WTC11 (cell line): ENCODE measurements at regions not wholly inside any gene's neighbourhood (a gene's known extent, or its start where the extent isn't known, plus 50 kb on each side); places are given as distances from the start of the nearest gene placed in this dataset.

Experiments
- CBFB ChIP-seq: sonication (generic); formaldehyde crosslinking; IDR thresholded peaks from 2 replicates; pipeline ENCODE4 v1.8.1; 2022; ENCODE audit warnings: mild to moderate bottlenecking, low read depth, missing genetic modification reagents
- IRF1 ChIP-seq: sonication (generic); formaldehyde crosslinking; IDR thresholded peaks from 2 replicates; pipeline ENCODE4 v1.8.0; 2023; ENCODE audit warnings: missing genetic modification reagents
- JUN ChIP-seq: sonication (generic); formaldehyde crosslinking; IDR thresholded peaks from 2 replicates; pipeline ENCODE4 v1.8.0; 2023; ENCODE audit warnings: mild to moderate bottlenecking, missing genetic modification reagents
- NR3C1 ChIP-seq: sonication (generic); formaldehyde crosslinking; conservative IDR thresholded peaks from 2 replicates; pipeline ENCODE4 v1.8.1; 2023; ENCODE audit warnings: low read depth, mild to moderate bottlenecking, missing genetic modification reagents
- TEAD4 ChIP-seq: sonication (generic); formaldehyde crosslinking; IDR thresholded peaks from 2 replicates; pipeline ENCODE4 v1.8.0; 2022; ENCODE audit warnings: mild to moderate bottlenecking, missing genetic modification reagents
- USF2 ChIP-seq: sonication (generic); formaldehyde crosslinking; IDR thresholded peaks from 2 replicates; pipeline ENCODE4 v1.8.1; 2023; ENCODE audit warnings: mild to moderate bottlenecking, missing genetic modification reagents, moderate library complexity
- ZBTB21 ChIP-seq: sonication (generic); formaldehyde crosslinking; IDR thresholded peaks from 2 replicates; pipeline ENCODE4 v1.8.1; 2023; ENCODE audit warnings: mild to moderate bottlenecking, missing genetic modification reagents, borderline replicate concordance
- ZNF138 ChIP-seq: sonication (generic); formaldehyde crosslinking; conservative IDR thresholded peaks from 2 replicates; pipeline ENCODE4 v1.8.1; 2022; ENCODE audit warnings: mild to moderate bottlenecking, moderate library complexity, missing genetic modification reagents
- ZNF317 ChIP-seq: sonication (generic); formaldehyde crosslinking; IDR thresholded peaks from 2 replicates; pipeline ENCODE4 v1.8.1; 2023; ENCODE audit warnings: low read depth, mild to moderate bottlenecking, moderate library complexity, missing genetic modification reagents, borderline replicate concordance
- ZNF671 ChIP-seq: fragments of 250-450 bp; sonication (Bioruptor Pico); IDR thresholded peaks from 2 replicates; pipeline ENCODE4 v1.8.0; 2021; ENCODE audit warnings: mild to moderate bottlenecking
- TF ChIP-seq, protein P1 (sequence below): fragments of 200-600 bp; IDR thresholded peaks from 2 replicates; pipeline ENCODE4 v1.8.0; 2022; ENCODE audit warnings: antibody characterized with exemption
- TF ChIP-seq, protein P2 (sequence below): sonication (generic); formaldehyde crosslinking; IDR thresholded peaks from 2 replicates; pipeline ENCODE4 v1.8.1; 2023; ENCODE audit warnings: mild to moderate bottlenecking, missing genetic modification reagents, borderline replicate concordance
- TF ChIP-seq, protein P3 (sequence below): sonication (generic); formaldehyde crosslinking; IDR thresholded peaks from 2 replicates; pipeline ENCODE4 v1.8.1; 2023; ENCODE audit warnings: mild to moderate bottlenecking, missing genetic modification reagents, moderate library complexity
- TF ChIP-seq, protein P4 (sequence below): sonication (generic); formaldehyde crosslinking; IDR thresholded peaks from 2 replicates; pipeline ENCODE4 v1.8.1; 2022; ENCODE audit warnings: low read depth, mild to moderate bottlenecking, moderate library complexity, missing genetic modification reagents, borderline replicate concordance

DNA sequence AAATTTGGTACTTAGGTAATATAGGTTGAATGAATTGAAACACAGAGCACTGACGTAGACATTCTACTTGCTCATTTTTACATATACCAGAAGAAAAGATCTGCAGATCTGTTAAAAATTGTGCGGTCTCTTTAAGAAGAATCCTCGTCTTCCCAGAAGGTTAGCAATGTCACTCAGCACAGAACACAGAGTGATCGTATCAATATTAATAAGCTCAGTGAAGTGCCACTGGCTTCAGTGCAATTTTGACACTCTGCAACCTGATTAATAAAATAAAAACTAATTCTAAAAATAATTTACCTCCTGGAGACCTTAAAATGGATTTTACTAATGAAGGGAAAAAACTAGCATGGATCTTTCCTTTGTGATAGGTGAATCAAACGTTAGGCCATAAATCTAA lies 356.1 kb upstream of the DMAC1 start:
- TF ChIP-seq, protein P1, sequence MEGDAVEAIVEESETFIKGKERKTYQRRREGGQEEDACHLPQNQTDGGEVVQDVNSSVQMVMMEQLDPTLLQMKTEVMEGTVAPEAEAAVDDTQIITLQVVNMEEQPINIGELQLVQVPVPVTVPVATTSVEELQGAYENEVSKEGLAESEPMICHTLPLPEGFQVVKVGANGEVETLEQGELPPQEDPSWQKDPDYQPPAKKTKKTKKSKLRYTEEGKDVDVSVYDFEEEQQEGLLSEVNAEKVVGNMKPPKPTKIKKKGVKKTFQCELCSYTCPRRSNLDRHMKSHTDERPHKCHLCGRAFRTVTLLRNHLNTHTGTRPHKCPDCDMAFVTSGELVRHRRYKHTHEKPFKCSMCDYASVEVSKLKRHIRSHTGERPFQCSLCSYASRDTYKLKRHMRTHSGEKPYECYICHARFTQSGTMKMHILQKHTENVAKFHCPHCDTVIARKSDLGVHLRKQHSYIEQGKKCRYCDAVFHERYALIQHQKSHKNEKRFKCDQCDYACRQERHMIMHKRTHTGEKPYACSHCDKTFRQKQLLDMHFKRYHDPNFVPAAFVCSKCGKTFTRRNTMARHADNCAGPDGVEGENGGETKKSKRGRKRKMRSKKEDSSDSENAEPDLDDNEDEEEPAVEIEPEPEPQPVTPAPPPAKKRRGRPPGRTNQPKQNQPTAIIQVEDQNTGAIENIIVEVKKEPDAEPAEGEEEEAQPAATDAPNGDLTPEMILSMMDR = no peak
- TF ChIP-seq ZNF671 (CRISPR knock-in tag) (no peak), TEAD4 (CRISPR knock-in tag) (no peak), ZNF138 (CRISPR knock-in tag) (no peak), CBFB (CRISPR knock-in tag) (no peak), NR3C1 (CRISPR knock-in tag) (no peak), ZNF317 (no peak), USF2 (CRISPR knock-in tag) (no peak), IRF1 (CRISPR knock-in tag) (no peak), JUN (no peak), ZBTB21 (CRISPR knock-in tag) (no peak)
- TF ChIP-seq, protein P2, sequence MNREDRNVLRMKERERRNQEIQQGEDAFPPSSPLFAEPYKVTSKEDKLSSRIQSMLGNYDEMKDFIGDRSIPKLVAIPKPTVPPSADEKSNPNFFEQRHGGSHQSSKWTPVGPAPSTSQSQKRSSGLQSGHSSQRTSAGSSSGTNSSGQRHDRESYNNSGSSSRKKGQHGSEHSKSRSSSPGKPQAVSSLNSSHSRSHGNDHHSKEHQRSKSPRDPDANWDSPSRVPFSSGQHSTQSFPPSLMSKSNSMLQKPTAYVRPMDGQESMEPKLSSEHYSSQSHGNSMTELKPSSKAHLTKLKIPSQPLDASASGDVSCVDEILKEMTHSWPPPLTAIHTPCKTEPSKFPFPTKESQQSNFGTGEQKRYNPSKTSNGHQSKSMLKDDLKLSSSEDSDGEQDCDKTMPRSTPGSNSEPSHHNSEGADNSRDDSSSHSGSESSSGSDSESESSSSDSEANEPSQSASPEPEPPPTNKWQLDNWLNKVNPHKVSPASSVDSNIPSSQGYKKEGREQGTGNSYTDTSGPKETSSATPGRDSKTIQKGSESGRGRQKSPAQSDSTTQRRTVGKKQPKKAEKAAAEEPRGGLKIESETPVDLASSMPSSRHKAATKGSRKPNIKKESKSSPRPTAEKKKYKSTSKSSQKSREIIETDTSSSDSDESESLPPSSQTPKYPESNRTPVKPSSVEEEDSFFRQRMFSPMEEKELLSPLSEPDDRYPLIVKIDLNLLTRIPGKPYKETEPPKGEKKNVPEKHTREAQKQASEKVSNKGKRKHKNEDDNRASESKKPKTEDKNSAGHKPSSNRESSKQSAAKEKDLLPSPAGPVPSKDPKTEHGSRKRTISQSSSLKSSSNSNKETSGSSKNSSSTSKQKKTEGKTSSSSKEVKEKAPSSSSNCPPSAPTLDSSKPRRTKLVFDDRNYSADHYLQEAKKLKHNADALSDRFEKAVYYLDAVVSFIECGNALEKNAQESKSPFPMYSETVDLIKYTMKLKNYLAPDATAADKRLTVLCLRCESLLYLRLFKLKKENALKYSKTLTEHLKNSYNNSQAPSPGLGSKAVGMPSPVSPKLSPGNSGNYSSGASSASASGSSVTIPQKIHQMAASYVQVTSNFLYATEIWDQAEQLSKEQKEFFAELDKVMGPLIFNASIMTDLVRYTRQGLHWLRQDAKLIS (CRISPR knock-in tag) = no peak
- TF ChIP-seq, protein P3, sequence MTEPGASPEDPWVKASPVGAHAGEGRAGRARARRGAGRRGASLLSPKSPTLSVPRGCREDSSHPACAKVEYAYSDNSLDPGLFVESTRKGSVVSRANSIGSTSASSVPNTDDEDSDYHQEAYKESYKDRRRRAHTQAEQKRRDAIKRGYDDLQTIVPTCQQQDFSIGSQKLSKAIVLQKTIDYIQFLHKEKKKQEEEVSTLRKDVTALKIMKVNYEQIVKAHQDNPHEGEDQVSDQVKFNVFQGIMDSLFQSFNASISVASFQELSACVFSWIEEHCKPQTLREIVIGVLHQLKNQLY (CRISPR knock-in tag) = no peak
- TF ChIP-seq, protein P4, sequence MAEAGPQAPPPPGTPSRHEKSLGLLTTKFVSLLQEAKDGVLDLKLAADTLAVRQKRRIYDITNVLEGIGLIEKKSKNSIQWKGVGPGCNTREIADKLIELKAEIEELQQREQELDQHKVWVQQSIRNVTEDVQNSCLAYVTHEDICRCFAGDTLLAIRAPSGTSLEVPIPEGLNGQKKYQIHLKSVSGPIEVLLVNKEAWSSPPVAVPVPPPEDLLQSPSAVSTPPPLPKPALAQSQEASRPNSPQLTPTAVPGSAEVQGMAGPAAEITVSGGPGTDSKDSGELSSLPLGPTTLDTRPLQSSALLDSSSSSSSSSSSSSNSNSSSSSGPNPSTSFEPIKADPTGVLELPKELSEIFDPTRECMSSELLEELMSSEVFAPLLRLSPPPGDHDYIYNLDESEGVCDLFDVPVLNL = no peak
